LNCaP clone FGC (cell line): ENCODE measurements at regions not wholly inside any gene's neighbourhood (a gene's known extent, or its start where the extent isn't known, plus 50 kb on each side); places are given as distances from the start of the nearest gene placed in this dataset.

ENCODE experiments used
- DNase-seq: peaks from one replicate; pipeline ENCODE4 v3.0.0-alpha.2; 2011; ENCODE audit warnings: low read depth
- H3K4me3 ChIP-seq: 2 replicates; pipeline ENCODE4 v1.5.1; 2011; ENCODE audit warnings: mild to moderate bottlenecking, low read depth, low read length, control low read depth
- CTCF ChIP-seq: IDR thresholded peaks from 2 replicates; pipeline ENCODE4 v1.5.1; 2012; ENCODE audit warnings: mild to moderate bottlenecking; ENCODE audit not compliant: control insufficient read depth, insufficient read depth; ENCODE audit errors: extremely low read depth

DNA sequence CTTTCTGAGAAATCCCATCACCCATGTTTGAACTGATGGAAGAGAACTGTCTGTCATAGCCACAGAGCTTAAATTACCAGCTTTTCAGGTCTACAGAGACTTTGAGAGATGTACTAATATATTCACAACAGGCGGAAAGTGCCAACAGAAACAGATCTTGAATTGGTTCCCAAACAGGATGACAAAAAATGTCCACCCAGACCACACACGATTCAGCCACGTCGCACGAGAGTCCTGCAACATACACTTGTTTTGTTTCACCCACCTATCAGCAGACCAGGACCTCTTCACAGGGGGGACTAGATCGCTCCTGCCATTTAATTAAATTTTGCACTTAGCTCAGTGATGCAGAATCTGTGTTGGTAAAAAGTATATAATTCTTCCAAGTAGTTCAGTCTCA is 187.1 kb upstream of the CEP162 start:
- no peak for TF ChIP-seq CTCF
- no peak for DNase-seq
- no peak overlapping the region for H3K4me3 ChIP-seq

- H3K4me3 ChIP-seq, result no peak overlapping the region
- TF ChIP-seq CTCF, result no peak
- DNase-seq, result no peak
Observed at GRCh38 chr6:84411060-84411629, 183.7 kb upstream of the CEP162 start.

DNA sequence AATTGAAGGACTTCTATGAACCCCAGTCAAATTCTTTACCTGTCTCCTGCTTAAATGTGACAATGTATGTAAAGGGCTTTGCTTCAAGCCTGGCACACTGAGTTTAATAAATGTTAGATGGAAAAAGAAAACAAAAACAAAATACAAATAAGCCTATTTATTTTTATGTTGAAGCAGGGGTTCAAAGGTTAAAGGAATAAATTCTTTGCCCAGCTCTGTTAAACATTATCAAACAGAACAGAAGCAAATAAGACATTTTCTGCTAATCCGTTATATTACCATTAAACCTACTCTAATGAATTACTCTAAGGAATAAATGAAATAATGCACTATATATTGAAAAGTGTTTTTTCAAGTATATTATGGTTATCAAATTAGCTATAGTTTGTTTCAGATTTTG is 182.5 kb upstream of the CEP162 start:
- no peak for DNase-seq
- no peak overlapping the region for H3K4me3 ChIP-seq
- no peak for TF ChIP-seq CTCF

- no peak for DNase-seq
- H3K4me3 ChIP-seq, result no peak overlapping the region
- no peak for TF ChIP-seq CTCF
Observed at GRCh38 chr6:84408028-84408427, 180.6 kb upstream of the CEP162 start.

GRCh38 chr6:84403545-84403944 is 176.1 kb upstream of the CEP162 start:
- no peak for DNase-seq
- H3K4me3 ChIP-seq, result no peak overlapping the region

GRCh38 chr6:84399003-84399402 is 171.6 kb upstream of the CEP162 start:
- H3K4me3 ChIP-seq, result no peak overlapping the region
- no peak for DNase-seq
- TF ChIP-seq CTCF, result no peak

More at GRCh38 chr6:84403545-84403944, 176.1 kb upstream of the CEP162 start:
- no peak for TF ChIP-seq CTCF

DNA sequence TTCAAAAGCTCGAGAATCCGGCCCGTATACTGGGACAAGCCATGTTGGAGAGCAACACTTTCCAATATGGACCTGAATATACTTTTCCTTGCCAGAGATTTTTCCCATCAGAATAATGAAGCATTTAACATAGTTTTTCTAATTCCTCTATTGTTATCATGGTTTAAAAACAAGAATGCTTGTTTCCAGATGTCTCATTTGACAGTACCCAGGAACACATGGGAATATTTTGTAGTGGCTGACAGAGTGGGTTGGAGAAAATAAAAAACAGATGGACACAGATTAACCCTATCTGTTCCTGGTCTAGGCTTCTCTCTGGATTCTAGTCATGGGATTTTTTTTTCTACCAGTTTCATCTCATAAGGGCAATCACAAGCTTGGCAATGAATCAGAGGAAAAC is 164.8 kb upstream of the CEP162 start:
- TF ChIP-seq CTCF, result no peak
- no peak for DNase-seq
- H3K4me3 ChIP-seq, result no peak overlapping the region
